Esophagus squamous epithelium (tissue), 4 donors: ENCODE measurements at regions not wholly inside any gene's neighbourhood (a gene's known extent, or its start where the extent isn't known, plus 50 kb on each side); places are given as distances from the start of the nearest gene placed in this dataset.

Source experiments
- CTCF ChIP-seq, 6 experiments: fragments of 450-650 bp in 4 of 6; fragments of 200-600 bp in 2 of 6; sonication (generic) in 2 of 6; IDR thresholded peaks; one replicate each; pipeline ENCODE4 v1.5.1; 2016 to 2019; ENCODE audit warnings: antibody characterized with exemption in 6 of 6, mild to moderate bottlenecking in 4 of 6, moderate library complexity in 4 of 6
- POLR2A ChIP-seq, 4 donors: fragments of 450-650 bp; IDR thresholded peaks; one replicate each; pipeline ENCODE4 v1.6.1; 2017; ENCODE audit warnings: antibody characterized with exemption in 4 of 4, mild to moderate bottlenecking in 4 of 4, moderate library complexity in 3 of 4

DNA sequence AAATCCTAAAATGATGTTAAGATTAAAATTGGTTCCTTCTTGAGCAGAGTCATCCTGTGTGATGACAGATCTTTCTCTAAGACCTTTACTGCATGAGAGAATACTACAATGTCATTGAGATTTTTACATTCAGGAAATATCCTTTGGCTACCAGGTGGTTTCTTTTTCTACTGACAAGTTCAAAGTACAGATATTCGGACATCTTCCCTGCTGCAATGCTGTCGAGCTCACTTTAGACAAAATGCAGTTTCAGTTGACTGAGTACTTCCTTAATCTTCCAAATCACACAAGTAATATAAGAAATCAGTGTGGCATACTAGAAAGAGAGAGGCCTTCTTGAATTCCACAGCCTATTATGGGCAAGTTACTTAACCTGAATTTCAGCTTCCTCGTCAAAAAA is 207.9 kb upstream of the ACVR2A start:
- TF ChIP-seq CTCF (IDR thresholded peaks at IDR 0.05) (no peak), POLR2A (IDR thresholded peaks at IDR 0.05) (no peak)
